HG02973 (cell line): ENCODE measurements at regions not wholly inside any gene's neighbourhood (a gene's known extent, or its start where the extent isn't known, plus 50 kb on each side); places are given as distances from the start of the nearest gene placed in this dataset.
"Not testable (repeated sequence)": the region's sequence is repeated elsewhere in the genome, so short reads cannot be mapped to it uniquely, and the experiment has no call there.

Experiments used
- ATAC-seq: cut with Tn5 transposase; IDR thresholded peaks from one replicate; pipeline ENCODE4 v1.9.1; 2021; ENCODE audit warnings: moderate library complexity; ENCODE audit not compliant: unreplicated experiment

- ATAC-seq: no peak
Observed at GRCh38 chr1:187996780-187997179, 1168.0 kb downstream of the PLA2G4A start.

- ATAC-seq: no peak
Observed at GRCh38 chr1:187999973-188000372, 1171.2 kb downstream of the PLA2G4A start.

- not testable (repeated sequence) for ATAC-seq
Observed at GRCh38 chr1:188003687-188004086, 1174.9 kb downstream of the PLA2G4A start.

GRCh38 chr1:188004849-188005248 lies 1176.1 kb downstream of the PLA2G4A start:
- ATAC-seq: no peak

- ATAC-seq: no peak
Observed at GRCh38 chr1:188006354-188006753, 1177.6 kb downstream of the PLA2G4A start.

- ATAC-seq: not testable (repeated sequence)
Observed at GRCh38 chr1:188013222-188013849, 1184.6 kb downstream of the PLA2G4A start.

- no peak for ATAC-seq
Observed at GRCh38 chr1:188017921-188018320, 1189.2 kb downstream of the PLA2G4A start.

GRCh38 chr1:188022661-188023060 lies 1193.9 kb downstream of the PLA2G4A start:
- no peak for ATAC-seq

GRCh38 chr1:188023206-188023605 lies 1194.5 kb downstream of the PLA2G4A start:
- ATAC-seq: no peak

GRCh38 chr1:188027613-188028012 lies 1198.9 kb downstream of the PLA2G4A start:
- peak; percentile 98 for ATAC-seq

GRCh38 chr1:188037572-188037971 lies 1208.8 kb downstream of the PLA2G4A start:
- ATAC-seq: not testable (repeated sequence)

- no peak for ATAC-seq
Observed at GRCh38 chr1:188043536-188044245, 1214.9 kb downstream of the PLA2G4A start.

GRCh38 chr1:188050250-188050649 lies 1221.5 kb downstream of the PLA2G4A start:
- ATAC-seq: no peak

- no peak for ATAC-seq
Observed at GRCh38 chr1:188056011-188056410, 1227.3 kb downstream of the PLA2G4A start.

GRCh38 chr1:188058801-188059200 lies 1230.1 kb downstream of the PLA2G4A start:
- ATAC-seq: no peak

- ATAC-seq: no peak
Observed at GRCh38 chr1:188061881-188062280, 1233.1 kb downstream of the PLA2G4A start.

GRCh38 chr1:188062456-188062855 lies 1233.7 kb downstream of the PLA2G4A start:
- no peak for ATAC-seq

- no peak for ATAC-seq
Observed at GRCh38 chr1:188065917-188066316, 1237.2 kb downstream of the PLA2G4A start.

- ATAC-seq: no peak
Observed at GRCh38 chr1:188070848-188071247, 1242.1 kb downstream of the PLA2G4A start.

GRCh38 chr1:188089015-188089414 lies 1260.3 kb downstream of the PLA2G4A start:
- no peak for ATAC-seq

- ATAC-seq: no peak
Observed at GRCh38 chr1:188089461-188089860, 1260.7 kb downstream of the PLA2G4A start.

- ATAC-seq: no peak
Observed at GRCh38 chr1:188096521-188096920, 1267.8 kb downstream of the PLA2G4A start.

- ATAC-seq: no peak
Observed at GRCh38 chr1:188117436-188117835, 1288.7 kb downstream of the PLA2G4A start.
